NCI-H2081 (cell line): ENCODE measurements at regions not wholly inside any gene's neighbourhood (a gene's known extent, or its start where the extent isn't known, plus 50 kb on each side); places are given as distances from the start of the nearest gene placed in this dataset.
"Not testable (repeated sequence)": the region's sequence is repeated elsewhere in the genome, so short reads cannot be mapped to it uniquely, and the experiment has no call there.

Source experiments
- DNase-seq, 2 experiments: peaks; one replicate each; lab custom pipeline; 2025; lab: John Stamatoyannopoulos, UW

DNA sequence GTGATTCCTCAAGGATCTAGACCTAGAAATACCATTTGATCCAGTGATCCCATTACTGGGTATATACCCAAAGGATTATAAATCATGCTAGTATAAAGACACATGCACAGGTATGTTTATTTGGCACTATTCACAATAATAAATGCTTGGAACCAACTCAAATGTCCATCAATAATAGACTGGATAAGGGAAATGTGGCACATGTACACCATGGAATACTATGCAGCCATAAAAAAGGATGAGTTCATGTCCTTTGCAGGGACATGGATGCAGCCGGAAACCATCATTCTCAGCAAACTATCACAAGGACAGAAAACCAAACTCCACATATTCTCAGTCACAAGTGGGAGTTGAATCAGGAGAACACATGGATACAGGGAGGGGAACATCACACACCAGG lies 183.8 kb upstream of the ETV3 start:
- DNase-seq, result not testable (repeated sequence)

DNA sequence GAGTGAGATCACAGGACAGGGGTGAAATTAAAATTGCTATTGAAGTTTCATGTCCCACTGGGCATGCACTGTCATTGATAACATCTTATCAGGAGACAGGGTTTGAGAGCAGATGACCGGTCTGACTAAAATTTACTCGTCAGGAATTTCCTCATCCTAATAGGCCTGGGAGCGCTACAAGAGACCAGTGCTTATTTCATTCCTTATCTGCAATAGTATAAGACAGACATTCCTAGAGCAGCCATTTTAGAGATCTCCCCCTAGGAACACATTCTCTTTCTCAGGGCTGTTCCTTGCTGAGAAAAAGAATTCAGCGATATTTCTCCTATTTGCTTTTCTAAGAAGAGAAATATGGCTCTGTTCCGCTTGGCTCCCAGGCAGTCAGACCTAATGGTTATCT lies 181.4 kb upstream of the ETV3 start:
- no peak for DNase-seq

DNA sequence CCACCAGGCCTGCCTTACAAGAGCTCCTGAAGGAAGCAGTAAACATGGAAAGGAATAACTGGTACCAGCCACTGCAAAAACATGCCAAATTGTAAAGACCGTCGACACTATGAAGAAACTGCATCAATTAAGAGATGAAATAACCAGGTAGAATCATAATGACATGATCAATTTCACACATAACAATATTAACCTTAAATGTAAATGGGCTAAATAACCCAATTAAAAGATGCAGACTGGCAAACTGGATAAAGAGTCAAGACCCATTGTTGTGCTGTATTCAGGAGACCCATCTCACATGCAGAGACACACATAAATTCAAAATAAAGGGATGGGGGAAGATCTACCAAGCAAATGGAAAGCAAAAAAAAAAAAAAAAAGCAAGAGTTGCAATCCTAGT lies 179.0 kb upstream of the ETV3 start:
- not testable (repeated sequence) for DNase-seq

DNA sequence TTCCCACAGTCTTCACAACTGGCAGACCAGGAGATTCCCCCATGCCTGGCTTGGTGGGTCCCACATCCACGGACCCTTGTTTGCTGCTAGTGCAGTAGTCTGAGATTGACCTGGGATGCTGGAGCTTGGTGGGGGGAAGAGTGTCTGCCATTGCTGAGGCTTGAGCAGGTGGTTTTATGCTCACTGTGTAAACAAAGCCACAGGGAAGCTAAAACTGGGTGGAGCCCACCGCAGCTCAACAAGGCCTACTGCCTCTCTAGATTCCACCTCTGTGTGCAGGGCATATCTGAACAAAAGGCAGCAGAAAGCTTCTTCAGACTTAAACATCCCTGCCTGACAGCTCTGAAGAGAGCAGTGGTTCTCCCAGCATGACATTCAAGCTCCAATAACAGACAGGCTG lies 177.3 kb upstream of the ETV3 start:
- no peak for DNase-seq

DNA sequence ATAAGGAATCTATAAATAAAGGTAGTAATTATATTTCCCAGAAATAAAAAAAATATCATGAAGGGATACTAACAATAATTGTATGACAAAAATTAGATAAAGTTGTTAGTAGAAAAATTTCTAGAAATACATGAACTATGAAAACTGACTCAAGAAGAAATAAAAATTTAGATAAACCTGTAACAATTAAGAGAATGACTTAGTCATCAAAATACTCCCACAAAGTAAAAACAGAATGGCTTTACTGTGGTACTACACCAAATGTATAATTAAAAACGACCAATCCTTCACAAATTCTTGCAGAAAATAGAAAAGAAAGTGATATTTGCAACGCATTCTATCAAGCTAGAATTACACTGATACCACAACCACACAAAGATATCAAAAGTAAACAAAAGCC lies 176.2 kb upstream of the ETV3 start:
- no peak for DNase-seq

DNA sequence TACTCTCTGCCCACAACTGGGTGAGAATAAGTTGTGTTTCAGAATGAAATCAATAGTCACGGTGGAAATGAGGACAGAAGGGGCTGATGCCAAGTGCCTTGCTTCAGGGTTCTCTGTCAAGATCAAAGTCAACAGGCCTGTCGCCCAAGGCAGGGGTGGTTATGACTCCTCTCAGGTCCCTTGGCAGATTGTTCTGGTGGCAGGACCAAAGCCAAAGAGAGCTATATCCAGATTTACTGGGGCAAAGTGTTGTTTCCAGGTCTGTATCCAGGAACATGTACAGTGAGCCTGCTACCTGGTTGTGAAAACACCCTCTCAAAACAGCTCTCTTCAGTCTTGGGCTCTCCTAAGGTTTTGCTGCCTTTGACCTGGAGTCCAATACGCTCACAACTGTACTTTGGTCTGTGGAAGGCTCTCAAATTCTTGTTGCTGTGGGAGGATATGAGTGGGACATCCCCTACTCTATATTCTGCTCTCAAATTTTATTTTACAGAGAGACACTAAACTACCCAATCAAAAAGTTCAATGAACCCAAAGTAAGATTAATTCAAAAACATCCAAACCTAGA lies 175.1 kb upstream of the ETV3 start:
- no peak for DNase-seq

DNA sequence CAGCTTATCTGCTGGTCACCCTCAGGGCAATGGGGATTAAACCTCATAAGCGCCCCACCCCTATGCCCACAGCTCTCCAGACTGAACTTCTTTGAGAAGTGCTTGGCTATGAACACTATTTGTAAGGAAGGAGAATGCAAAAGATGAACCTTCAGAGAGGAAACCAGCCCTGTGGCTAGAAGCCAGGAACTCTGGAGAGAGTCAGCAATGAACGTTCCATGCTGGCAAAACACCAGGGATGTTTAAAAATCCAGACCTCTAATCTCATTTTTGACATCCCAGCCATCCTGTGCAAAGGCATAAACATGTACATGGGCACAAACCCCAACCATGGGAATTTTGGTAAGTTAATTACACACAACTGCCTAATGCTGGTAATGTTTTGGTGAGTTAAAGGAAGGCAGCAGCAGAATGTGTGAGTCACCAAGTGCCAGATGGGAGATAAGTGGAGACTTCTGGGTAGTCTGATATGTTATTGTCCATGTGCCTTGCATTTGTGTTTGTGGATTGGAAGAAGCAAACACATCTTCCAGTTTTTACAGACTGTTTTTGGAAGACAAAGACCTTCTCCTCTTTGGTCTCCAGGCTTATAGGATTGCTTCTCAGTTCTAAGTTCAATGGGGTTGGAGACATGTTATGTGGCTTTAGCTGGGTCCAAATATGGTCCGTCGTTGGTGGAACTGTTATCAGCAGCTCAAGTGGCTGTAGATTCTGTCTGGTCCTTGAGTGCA lies 174.1 kb upstream of the ETV3 start:
- DNase-seq, result no peak

DNA sequence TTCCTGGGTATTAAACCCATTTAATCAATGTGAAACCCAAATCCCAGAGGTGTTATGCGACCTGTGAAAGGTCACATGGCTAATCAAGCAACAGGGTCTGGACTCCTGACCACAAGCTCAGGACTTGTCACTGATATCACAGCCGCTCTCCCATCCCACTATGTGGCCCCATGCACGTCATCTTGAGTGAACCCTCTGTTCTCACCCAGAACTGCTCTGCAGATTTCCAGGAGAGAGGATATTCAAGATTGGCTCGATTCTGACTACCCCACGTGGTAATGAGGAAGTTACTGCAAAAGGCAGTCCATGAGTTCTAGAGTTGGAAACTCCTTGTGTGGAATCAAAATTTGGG lies 173.5 kb upstream of the ETV3 start:
- DNase-seq, result no peak

DNA sequence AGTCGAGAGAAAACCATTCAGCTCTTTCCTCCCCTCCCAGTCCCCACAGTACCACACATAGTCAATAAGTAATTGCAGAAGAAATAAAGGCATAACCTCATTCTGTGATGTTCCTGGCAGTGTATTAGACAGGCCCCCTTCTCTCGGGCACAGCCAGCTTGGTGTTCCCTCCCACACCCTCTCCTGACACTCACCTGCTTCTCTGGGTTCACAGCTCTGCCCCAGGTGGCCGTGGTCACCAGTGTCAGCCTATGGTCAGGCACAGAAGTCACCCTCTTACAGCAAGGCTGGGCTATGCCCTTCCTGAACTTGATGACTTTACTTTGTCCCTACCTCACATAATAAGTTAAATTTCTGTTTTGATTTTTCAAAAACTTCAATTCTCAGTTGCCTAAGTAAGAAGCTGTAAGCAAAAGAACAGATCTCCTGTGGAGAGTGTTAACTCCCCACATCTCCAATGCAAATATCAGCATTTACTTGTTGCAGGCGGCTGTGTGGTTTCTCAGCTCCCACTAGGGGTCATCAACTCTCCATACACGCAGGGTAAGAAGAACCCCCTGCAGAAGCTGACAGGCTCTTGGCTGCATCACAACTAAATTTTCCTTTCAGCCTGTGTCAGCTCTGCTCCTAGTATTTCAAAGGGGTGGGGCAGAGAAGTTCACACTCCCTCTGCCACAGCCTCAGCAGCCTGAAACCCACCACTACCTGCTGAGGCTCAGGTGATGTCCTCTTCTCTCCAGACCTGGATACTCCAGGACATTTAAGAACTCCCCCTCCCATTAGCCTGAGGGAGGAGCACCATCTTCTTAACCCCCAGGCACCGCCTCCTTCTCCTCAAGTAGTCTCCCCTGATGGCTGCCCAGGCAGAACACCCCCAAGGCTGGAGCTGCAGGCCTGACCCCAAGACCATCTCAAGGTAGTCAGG lies 172.9 kb upstream of the ETV3 start:
- DNase-seq, result peak; percentile 68 to 80

DNA sequence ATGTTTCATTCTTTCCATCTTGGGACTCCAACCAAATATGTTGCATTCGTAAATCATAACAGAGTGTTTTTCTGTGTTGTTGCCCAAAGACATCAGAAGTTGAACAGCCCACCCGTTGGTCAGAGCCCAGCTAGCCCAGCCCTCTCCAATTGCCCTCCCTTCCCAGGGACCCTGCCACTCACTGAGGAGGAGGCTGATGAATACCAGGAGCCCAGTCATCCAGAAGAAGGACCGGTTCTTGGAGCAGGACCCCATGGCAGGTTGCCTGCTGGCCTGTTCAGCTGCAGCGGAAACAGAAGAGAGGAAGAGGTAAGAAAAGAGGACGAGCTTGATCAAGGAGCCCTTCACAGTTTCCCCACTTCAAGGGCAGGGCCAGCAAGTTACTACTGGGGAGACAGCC lies 172.2 kb upstream of the ETV3 start:
- DNase-seq, result no peak

DNA sequence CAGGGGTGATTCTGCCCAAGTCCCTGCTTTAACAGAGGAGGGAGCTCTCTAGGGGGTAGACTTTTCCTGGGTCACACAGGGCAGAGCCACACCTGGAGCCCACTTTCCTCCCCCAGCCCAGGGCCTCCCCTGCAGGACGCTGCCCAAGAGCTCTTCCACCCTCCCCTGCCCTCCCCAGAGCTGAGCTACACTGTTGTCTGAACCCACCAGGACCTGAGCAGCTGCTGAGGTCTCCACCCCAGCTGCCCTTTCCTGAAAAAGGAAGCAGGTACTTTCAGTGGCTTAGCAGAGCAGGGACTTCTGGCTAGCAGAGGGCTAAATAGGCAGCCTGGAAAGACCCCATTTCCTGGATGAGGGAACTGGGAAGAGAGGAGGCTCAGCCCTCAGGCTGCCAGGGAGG lies 169.3 kb upstream of the ETV3 start:
- no peak for DNase-seq

DNA sequence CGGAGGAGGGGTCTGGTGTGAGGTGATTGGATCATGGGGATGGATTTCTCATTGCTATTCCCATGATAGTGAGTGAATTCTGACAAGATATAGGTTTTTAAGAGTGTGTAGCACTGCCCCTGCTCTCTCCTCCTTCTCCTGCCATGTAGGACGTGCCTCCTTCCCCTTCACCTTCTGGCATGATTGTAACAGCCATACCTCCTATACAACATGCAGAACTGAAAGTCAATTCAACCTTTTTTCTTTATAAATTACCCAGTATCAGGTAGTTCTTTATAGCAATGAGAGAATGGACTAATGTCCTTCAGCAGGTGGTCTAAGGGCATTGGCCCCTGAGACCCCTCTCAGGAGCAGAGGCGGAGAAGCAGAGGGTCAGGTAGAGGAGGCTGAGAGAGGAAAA lies 168.7 kb upstream of the ETV3 start:
- no peak for DNase-seq

DNA sequence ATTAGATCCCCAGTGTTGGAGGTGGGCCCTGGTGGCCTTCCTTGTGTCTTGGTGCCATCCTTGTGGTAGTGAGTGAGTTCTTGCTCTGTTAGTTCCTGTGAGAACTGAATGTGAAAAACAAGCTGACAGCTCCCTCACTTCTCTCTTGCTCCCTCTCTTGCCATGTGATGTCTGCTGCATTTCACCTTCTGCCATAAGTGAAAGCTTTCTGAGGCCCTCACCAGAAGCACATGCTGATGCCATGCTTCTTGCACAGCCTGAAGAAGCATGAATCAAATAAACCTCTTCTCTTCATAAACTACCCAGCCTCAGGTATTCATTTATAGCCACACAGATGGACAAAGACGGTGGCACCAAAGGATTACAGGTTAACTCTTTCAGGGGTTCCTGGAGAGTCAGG lies 166.1 kb upstream of the ETV3 start:
- DNase-seq, result no peak

DNA sequence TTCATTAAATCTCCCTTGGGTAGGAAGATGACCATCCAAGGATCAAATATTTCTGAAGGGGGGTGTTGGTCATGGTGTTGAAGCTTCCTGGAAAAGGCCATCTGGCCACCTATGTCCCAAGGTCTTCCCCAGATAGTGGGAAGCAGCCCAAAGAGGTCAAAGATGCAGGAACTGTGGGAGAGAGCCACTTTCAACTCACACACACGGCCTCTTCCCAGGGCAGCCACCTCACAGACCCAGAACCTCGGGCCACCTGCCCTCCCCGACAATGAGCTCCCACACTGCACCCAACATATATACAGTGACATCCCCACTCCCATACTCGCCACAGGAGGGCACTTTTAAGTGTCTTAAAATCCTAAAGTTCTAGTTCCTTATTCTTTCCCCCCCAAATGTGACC lies 164.5 kb upstream of the ETV3 start:
- no peak for DNase-seq

DNA sequence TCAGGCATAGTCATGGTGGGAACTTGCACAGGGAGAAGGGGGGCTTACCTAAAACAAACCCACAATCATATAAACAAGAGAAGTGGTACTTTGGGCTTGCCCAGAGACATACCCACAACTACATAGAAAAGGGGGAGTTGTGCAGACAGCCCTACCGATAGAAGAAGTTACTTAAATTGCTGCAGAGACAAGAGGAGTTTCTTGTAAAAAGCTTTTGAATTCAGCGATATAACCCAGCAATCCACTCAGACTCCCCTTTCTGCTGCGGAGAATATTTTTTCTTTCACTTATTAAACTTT lies 164.0 kb upstream of the ETV3 start:
- no peak for DNase-seq

DNA sequence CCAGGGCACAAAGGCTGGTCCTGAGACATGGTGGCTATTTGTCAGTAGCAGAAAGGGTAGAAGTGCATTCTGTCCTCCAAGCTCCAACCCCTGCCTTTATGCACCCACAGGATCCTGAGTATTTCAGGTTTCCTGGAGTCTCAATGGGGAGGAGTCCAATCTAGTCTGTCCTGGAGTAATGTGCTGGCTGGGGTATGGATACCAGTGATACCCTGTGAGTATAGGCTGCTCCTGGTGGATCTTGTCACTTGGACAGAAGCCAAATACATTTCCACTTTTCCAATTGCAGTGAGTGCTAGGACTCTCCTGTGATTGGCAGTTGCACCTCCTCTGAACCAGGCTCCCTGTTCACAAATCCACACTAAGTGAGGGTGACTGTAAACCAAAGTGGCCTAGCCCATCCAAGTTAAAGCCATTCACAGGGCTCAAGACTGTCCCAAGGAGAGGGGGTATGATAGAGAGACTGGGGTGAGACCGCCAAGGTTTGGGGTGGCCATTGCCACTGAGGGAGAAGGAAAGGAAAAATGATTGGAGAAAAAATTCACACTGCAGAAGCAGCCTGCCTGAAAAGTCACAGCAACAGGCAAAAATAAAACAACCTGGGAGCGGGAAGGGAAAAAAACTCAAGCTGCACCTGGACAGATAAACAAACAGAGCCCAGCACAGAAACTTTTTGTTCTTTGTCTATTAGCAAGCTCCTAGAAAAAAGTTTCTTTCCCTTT lies 163.4 kb upstream of the ETV3 start:
- DNase-seq, result no peak

DNA sequence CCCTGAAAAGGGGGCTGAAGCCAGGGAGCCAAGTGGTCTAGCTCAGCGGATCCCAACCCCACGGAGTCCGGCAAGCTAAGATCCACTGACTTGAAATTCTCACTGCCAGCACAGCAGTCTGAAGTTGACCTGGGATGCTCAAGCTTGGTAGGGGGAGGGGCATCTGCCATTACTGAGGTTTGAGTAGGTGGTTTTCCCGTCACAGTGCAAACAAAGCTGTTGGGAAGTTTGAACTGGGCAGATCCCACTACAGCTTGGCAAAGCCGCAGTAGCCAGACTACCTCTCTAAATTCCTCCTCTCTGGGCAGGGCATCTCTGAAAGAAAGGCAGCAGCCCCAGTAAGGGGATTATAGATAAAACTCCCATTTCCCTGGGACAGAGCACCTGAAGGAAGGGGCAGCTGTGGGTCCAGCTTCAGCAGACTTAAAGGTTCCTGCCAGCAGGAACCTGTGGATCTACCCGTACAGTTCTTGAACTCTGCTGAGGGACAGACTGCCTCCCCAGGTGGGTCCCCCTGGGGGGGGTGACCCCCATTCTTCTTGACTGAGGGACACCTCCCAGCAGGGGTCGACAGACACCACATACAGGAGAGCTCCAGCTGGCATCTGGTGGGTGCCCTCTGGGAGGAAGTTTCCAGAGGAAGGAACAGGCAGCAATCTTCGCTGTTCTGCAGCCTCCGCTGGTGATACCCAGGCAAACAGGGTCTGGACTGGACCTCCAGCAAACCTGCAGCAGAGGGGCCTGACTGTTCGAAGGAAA lies 156.4 kb upstream of the ETV3 start:
- not testable (repeated sequence) for DNase-seq

DNA sequence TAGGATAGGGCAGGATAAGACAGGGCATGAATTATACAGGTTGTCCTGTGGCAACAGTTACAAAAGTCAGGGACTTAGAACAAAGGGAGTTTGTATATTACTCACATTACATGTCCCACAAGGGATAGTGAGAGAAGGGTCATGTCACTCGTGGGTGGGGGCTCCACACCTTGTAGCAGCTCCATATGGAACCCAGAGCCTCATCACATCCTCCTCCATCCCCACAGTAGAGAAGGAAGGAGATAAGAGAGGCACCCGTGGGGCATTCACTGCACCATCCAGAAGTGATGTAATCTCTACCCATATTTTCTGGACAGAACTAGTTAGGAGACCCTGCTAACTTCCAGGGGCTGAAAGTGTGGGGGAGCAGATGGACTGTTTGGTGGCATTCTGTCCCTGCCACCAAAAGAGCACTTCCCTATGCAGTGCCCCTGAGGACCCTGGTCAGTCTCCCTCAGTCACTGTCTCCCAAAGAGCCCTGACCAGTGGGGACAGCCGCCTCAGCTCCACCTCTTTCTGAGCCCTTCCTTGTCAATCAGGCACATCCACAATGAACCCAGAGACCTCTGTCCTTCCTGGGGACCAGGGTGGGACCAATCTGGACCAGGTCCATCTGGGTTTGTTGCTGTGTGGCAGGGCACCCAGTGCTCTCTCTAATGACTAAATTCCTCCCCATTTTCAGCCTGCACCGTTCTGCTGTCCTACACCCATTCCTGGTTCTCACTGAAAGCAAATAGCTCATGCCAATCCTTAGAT lies 154.8 kb upstream of the ETV3 start:
- no peak for DNase-seq

DNA sequence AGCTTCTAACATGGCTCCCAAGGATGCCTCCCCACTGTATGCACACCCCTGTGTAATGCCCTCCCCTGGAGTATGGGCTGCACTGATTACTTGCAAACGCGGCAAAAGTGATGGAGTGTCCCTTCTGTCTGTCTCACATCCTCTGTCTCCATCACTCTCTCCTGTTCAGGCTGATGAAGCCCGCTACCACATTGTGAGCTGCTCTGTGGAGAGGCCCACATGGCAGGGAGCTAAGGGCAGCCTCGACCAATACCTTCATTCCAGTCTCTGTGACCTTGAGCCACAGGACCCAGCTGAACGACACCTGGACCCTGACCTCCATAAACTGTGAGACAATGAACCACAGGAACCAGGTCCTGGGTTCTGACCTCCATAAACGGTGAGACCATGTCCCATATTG lies 154.1 kb upstream of the ETV3 start:
- no peak for DNase-seq

DNA sequence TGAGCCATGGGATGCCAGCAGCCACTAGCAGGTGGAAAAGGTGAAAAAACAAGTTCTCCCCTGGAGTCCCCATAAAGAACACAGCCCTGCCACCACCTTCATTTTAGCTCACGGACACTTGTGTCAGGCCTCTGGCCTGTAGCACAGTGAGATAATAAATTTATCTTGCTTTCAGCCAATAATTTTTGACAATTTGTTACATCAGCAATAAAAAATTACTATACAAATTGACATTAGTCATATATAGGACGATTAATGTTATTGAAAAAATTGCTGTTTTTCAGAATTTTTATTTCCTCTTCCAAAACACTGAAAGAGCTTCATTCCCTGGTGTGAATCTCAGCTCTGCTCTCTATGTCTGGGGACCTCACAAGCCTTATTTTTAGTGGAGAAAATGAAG lies 152.9 kb upstream of the ETV3 start:
- no peak for DNase-seq

DNA sequence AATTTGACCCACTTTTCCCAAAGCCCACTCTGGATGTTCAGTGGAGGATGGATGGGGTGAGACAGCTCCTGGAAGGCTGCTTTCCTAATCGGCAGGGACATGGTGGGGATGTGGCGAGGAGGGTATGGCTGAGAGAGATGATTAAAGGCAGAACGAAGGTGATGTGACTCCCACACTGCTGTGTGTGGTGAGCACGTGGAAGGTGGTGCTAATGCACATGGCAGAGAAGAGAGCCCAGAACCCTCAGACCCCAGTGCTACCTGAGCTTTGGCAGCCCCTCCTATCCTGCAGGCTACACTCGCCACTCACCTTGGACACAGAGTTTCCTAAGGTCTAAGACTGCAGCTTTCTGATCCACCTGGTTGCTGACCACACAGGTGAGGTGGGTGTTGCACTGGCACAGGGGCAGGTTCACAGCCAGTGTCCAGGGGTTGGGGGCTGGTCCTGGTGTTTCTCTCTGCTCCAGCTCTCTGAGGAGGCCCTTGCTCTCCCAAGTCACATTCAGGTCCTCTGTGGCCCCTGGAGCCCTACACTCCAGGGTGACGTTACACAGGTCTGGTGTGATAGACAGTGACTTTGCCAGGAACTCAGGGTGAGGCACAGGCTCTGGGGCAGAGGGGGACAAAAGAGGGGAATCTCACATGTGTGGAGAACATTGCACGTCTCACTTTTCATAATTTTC lies 151.4 kb upstream of the ETV3 start:
- no peak for DNase-seq
